DMS114 treated with DMSO at 0.1 percent for 48 hours (cell line): ENCODE measurements at regions not wholly inside any gene's neighbourhood (a gene's known extent, or its start where the extent isn't known, plus 50 kb on each side); places are given as distances from the start of the nearest gene placed in this dataset.

Source experiments
- DNase-seq: peaks from one replicate; lab custom pipeline; 2025; ENCODE audit not compliant: unreplicated experiment; lab: John Stamatoyannopoulos, UW

DNA sequence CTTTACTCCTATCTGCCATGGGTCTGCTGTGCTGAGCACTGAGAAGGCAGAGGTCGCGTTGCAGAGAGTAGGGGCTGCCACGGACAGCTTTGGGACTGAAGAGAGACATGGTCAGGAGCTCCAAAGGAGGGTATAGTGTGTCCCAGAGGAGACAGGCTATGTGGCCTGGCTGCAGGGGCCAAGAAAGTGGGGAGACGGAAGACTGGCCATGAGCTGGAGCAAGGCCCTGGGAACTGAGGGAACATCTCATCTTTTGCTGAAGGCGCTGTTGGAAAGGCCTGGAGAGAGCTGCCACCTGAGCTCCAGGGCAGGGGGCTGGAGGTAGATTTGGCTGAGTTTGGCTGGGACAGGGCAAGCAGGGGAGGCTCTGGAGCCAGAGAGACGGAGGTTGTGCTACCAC lies 55.8 kb upstream of the AJAP1 start:
- DNase-seq = no peak

DNA sequence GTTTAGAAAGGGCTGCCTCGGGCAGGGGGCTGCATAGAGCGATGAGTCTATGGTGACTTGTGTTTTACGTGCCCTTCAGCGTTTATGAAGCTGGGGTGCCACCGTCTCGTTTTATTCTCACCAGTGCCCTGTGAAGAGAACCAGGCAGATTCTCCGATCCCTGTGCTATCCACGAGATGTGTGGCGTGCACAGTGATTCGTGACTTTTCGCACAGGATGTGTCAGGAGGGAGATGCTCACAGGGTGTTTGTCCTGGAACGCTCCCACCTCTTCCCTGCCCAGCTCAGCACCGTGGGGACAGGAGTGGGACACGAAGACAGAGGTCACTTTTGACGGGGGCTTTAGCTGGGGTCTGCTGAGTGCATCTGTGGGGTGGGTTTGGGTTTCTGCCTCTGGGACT lies 54.9 kb upstream of the AJAP1 start:
- no peak for DNase-seq

DNA sequence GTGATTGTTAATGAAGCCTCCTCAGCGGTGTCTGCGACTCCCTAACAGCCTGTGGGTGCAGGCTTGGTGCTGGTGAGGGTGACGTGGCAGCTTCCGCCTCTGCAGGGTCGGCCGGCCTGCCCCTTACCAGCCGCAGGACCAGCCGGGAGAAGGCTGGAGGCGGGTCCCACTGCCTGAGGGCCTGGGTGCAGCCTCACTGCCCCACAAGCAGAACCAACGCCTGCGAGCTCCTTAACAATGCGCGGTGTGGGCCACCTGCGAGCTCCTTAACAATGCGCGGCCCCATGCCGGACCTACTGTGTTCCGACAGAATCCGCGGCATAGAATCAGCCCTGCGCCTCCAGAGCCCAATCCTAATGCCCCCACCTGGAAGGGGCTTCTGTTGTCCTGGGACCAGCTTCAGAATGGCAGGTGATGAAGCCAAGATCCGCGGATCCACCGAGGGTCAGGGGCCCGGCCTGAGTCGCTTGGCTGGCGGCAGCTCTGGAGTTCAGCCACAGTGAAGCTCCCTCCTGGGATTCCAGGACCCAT lies 54.4 kb upstream of the AJAP1 start:
- DNase-seq = no peak

DNA sequence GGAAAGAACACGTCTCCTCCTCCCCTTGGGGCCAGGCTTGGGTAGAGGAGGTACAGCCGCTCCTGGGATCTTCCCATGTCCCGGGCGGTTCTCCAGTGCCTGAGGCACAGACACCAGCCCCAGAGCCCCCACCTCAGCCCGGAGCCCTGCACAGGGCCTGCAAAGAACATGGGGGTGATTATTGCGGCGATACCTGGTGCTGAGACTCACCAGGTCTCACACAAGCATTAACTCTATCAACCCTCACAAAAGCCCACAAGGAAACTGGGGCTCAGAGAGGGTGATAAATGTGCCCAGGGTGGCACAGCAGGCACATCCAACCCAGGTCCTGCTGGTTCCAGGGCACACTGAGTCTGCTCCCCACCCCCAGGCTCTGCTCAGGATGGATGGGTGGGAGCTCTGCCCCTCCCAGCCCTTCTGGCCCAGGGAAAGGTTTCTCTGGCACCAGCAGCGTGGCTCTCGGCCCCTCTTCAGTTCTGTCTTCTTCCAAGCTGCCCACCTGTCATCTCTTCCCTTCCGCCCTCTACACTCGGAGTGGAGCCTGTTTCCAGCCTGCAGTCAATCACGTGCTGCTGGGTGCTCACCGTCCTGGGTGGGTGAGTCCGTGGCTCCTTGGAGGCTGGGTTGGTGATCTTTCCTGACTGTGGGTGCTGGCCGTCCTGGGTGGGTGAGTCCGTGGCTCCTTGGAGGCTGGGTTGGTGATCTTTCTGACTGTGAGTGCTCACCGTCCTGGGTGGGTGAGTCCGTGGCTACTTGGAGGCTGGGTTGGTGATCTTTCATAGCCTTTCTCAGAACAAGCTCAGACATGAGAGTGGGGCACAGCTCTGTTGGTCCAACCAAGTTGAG lies 53.6 kb upstream of the AJAP1 start:
- no peak for DNase-seq

DNA sequence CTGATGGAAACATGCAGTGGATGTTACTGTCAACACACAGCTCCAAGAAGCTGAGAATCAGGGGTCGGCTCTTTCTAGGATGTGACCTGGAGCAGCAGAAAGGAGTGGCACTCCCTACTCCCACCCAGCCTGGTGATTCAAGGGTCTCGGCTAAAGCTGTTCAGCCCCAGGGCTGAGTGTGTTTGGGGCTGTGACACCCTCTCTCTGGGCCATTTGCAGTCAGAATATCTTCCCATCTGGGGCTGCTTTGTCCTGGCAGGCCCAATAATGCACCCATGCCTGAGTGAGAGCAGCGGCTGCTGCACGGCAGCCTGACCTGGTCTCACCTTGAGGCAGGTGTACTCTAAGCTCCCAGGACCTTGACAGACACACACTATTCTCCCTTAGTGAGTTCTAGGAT lies 52.5 kb upstream of the AJAP1 start:
- DNase-seq = no peak

DNA sequence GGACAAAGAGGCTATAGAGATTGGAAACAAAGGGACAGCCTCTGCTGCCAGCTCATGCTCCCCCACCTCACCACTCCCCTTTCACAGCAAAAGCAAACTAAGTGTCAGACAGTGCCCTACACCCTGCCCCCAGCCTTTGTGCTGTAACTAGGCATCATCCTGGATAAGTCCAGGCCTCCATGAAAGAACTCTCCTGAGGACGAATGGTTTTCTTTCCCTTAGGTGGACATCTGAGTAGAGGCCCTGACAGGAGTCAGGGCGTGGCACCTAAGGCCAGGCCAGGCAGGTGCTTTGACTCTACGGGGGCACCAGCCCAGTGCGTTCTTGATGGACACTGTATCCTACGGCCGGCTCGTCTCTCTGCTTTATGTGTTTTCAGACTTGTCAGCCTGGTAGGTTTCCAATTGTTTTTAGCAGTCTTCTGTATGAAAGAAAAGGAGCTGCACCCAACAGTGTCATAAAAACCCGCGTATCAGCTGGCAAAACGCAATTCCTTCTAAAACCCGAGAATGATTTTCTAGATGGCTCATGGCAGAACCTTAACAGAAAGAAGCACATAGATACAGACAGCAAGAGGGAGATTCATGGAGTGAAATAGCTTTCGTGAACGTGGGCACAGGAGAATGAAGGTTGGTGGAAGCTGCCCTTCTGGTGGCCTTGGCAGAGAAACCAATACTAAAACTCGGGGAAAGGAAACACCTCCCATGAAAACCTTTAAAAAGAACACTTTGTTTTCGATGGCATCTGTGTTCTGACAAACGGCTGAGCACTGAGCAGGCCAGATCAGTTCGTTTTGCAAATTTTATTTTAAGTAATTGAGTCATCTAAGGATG lies 51.7 kb upstream of the AJAP1 start:
- no peak for DNase-seq

DNA sequence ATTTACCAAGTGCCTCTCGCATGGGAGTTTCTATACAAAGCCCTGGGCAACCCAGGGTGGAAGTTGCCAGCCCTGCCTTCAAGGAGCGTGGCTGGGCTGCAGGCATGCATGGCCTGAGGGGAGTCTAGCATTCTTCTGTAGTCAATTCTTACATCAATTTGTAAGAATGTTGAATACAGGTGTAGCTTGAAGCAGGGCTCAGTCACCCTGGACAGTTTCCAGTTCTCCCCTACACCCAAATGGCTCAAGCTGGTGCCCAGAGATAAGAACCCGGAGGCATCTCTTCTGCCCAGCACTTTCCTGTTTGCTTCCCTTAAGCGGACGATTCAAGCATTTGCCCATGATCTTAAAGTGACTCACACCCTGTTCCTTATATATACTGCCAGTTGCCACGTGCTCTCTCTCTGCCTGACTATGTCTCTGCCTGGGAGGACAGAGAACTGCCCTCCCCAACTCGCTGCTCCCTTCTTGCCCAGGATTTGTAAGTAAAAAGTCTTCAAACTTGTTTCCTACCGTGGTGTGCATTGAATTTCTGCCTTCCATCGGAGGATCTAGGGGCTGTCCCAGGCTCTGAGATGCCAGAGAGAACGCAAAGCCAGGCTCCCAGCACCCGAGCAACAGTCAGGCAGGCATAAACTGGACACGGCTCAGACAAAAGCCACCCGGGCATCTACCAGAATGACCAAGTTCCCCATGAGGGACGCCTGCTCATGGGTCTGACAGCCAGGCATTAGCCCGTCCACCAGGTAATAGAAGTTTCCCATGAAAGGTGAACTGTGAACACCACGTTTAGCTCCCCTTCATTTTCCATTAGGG lies 50.9 kb upstream of the AJAP1 start:
- no peak for DNase-seq
